HG03039 (cell line): ENCODE measurements at regions not wholly inside any gene's neighbourhood (a gene's known extent, or its start where the extent isn't known, plus 50 kb on each side); places are given as distances from the start of the nearest gene placed in this dataset.
"Not testable (repeated sequence)": the region's sequence is repeated elsewhere in the genome, so short reads cannot be mapped to it uniquely, and the experiment has no call there.

ENCODE experiments used
- ATAC-seq: cut with Tn5 transposase; IDR thresholded peaks from one replicate; pipeline ENCODE4 v1.9.1; 2021; ENCODE audit warnings: mild to moderate bottlenecking, moderate library complexity; ENCODE audit not compliant: unreplicated experiment

GRCh38 chr13:70336866-70337265 lies 228.6 kb upstream of the KLHL1 start:
- ATAC-seq = no peak

GRCh38 chr13:70333752-70334151 lies 225.5 kb upstream of the KLHL1 start:
- ATAC-seq = no peak

GRCh38 chr13:70330697-70331361 lies 222.6 kb upstream of the KLHL1 start:
- no peak for ATAC-seq

GRCh38 chr13:70324519-70324918 lies 216.3 kb upstream of the KLHL1 start:
- ATAC-seq = no peak

- ATAC-seq = no peak
Observed at GRCh38 chr13:70311191-70311590, 202.9 kb upstream of the KLHL1 start.

- no peak for ATAC-seq
Observed at GRCh38 chr13:70310396-70311119, 202.3 kb upstream of the KLHL1 start.

- no peak for ATAC-seq
Observed at GRCh38 chr13:70297189-70297616, 189.0 kb upstream of the KLHL1 start.

- no peak for ATAC-seq
Observed at GRCh38 chr13:70284371-70284770, 176.1 kb upstream of the KLHL1 start.

GRCh38 chr13:70275841-70276240 lies 167.6 kb upstream of the KLHL1 start:
- no peak for ATAC-seq

GRCh38 chr13:70255406-70255991 lies 147.2 kb upstream of the KLHL1 start:
- no peak for ATAC-seq

- ATAC-seq = no peak
Observed at GRCh38 chr13:70253834-70254233, 145.6 kb upstream of the KLHL1 start.

GRCh38 chr13:70253411-70253810 lies 145.2 kb upstream of the KLHL1 start:
- ATAC-seq = no peak

GRCh38 chr13:70249332-70250064 lies 141.2 kb upstream of the KLHL1 start:
- ATAC-seq = no peak

GRCh38 chr13:70237131-70237530 lies 128.9 kb upstream of the KLHL1 start:
- ATAC-seq = no peak

GRCh38 chr13:70235565-70235964 lies 127.3 kb upstream of the KLHL1 start:
- ATAC-seq = no peak

- ATAC-seq = no peak
Observed at GRCh38 chr13:70223911-70224310, 115.7 kb upstream of the KLHL1 start.

- ATAC-seq = no peak
Observed at GRCh38 chr13:70222926-70223325, 114.7 kb upstream of the KLHL1 start.

GRCh38 chr13:70218618-70219017 lies 110.4 kb upstream of the KLHL1 start:
- ATAC-seq = no peak

GRCh38 chr13:70208968-70209367 lies 100.7 kb upstream of the KLHL1 start:
- ATAC-seq = not testable (repeated sequence)

GRCh38 chr13:70206671-70207070 lies 98.4 kb upstream of the KLHL1 start:
- no peak for ATAC-seq

GRCh38 chr13:70203661-70204229 lies 95.5 kb upstream of the KLHL1 start:
- ATAC-seq = no peak
